ENCODE measurements at regions not wholly inside any gene's neighbourhood (a gene's known extent, or its start where the extent isn't known, plus 50 kb on each side); places are given as distances from the start of the nearest gene placed in this dataset.
A peak's percentile ranks its signal among the peaks of the same experiment; 100 is the strongest.
"Not testable (repeated sequence)": the region's sequence is repeated elsewhere in the genome, so short reads cannot be mapped to it uniquely, and the experiment has no call there.

DNA sequence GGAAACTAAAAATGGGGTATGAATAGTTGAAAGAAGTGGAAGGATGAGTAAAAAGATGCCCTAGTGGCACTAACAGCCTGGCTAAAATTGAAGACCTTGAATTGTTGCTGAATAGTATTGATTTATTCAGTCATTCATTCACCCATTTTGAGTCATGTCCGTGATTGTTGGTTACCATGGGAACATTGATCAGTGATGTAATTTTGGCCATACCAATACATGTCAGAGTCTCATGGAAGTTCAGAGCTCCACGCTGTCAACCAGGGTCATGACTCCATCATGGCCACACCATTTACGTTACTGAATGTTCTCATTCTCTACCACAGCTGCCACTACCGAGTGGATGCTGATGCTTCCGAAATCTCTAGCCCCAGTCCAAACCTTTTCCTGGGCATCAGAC is 62.5 kb upstream of the FOXE1 start:
- no peak overlapping the region for H3K4me3 ChIP-seq (ENCODE audit: low read length)
- H3K27ac ChIP-seq (ENCODE audit: low read length), result no peak overlapping the region
- no CpG with 5 or more reads among the region's 5 CpGs for WGBS (ENCODE audit: insufficient coverage, insufficient read length)
- no peak for DNase-seq (ENCODE audit: low read depth, low spot score)
- H3K36me3 ChIP-seq (ENCODE audit: control insufficient read depth, insufficient read depth, low read length), result no peaks in the 10 kb centered on the region
- no peaks in the 10 kb centered on the region for H3K4me1 ChIP-seq (ENCODE audit: control insufficient read depth, insufficient read depth, low read length)
- H3K9me3 ChIP-seq (ENCODE audit: control insufficient read depth, insufficient read depth, low read length), result peaks cover under 1% of the 10 kb centered on the region; the same call in 1 of the 2 replicates
- H3K27me3 ChIP-seq (ENCODE audit: control insufficient read depth, insufficient read depth, low read length), result no peaks in the 10 kb centered on the region

DNA sequence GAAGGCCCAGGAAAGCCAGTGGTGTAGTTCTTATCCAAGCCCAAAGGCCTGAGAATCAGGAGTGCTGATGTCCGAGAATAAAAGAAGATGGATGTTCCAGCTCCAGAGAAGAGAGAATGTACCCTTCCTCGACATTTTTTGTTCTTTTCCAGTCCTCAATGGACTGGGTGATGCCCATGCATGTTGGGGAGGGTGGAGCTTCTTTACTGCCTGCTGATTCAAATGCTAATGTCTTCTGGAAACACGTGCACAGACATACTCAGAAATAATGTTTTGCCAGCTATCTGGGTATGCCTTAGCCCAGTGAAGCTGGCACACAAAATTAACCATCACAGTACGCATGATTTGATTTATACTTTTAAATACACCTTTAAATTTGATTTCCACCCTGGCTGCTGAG is 61.5 kb upstream of the FOXE1 start:
- no peaks in the 10 kb centered on the region for H3K27me3 ChIP-seq (ENCODE audit: control insufficient read depth, insufficient read depth, low read length)
- H3K27ac ChIP-seq (ENCODE audit: low read length), result no peak overlapping the region
- no peak for DNase-seq (ENCODE audit: low read depth, low spot score)
- H3K4me1 ChIP-seq (ENCODE audit: control insufficient read depth, insufficient read depth, low read length), result no peaks in the 10 kb centered on the region
- H3K9me3 ChIP-seq (ENCODE audit: control insufficient read depth, insufficient read depth, low read length), result peaks cover 3% of the 10 kb centered on the region; the same call in 1 of the 2 replicates
- WGBS (ENCODE audit: insufficient coverage, insufficient read length), result no CpG with 5 or more reads among the region's 4 CpGs
- no peaks in the 10 kb centered on the region for H3K36me3 ChIP-seq (ENCODE audit: control insufficient read depth, insufficient read depth, low read length)
- H3K4me3 ChIP-seq (ENCODE audit: low read length), result no peak overlapping the region

DNA sequence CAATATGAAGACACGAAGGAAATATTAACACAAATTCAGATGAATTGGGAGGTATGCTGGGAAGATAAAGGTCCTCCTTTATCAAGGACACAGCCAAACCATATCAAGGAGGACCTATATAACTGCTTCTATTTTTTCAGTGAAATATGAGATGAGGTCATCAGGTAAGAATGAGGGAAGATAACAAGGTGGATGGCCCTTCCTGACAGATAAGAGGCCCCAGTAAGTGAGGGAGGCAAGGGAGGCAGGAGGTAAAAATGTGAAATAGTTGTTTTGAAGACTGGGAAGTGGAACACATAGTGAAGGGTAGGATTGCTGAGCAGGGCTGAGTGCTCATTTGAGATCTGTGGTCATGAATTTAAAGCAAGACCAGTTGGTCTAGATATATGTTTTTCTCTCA is 60.0 kb upstream of the FOXE1 start:
- no peak for DNase-seq (ENCODE audit: low read depth, low spot score)
- Histone ChIP-seq H3K4me3 (ENCODE audit: low read length) (no peak overlapping the region), H3K27me3 (ENCODE audit: control insufficient read depth, insufficient read depth, low read length) (no peaks in the 10 kb centered on the region), H3K9me3 (ENCODE audit: control insufficient read depth, insufficient read depth, low read length) (peaks cover 3% of the 10 kb centered on the region; the same call in 1 of the 2 replicates), H3K27ac (ENCODE audit: low read length) (no peak overlapping the region), H3K4me1 (ENCODE audit: control insufficient read depth, insufficient read depth, low read length) (no peaks in the 10 kb centered on the region), H3K36me3 (ENCODE audit: control insufficient read depth, insufficient read depth, low read length) (no peaks in the 10 kb centered on the region)
- WGBS (ENCODE audit: insufficient coverage, insufficient read length), result no CpG with 5 or more reads among the region's 1 CpG

DNA sequence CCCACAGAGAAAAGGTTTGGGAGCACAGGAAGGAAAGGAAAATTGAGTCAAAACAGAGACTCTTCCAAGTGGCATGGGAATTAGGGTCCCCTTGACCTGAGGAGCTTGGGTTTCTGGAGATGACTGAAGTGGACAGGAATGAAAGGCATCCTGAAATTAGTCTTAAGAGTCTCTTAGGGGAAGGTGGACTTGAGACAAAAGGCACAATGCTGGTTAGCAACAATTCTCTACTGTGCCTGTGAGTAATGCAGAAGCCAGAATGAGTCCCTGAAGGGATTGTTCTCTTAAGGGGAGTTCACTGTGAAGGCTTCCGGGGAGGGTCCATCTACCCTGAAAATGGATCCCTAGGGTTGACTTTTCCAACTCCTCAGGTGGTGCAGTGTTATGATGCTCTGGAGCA is 58.4 kb upstream of the FOXE1 start:
- H3K4me1 ChIP-seq (ENCODE audit: control insufficient read depth, insufficient read depth, low read length), result no peaks in the 10 kb centered on the region
- DNase-seq (ENCODE audit: low read depth, low spot score), result no peak
- no peak overlapping the region for H3K4me3 ChIP-seq (ENCODE audit: low read length)
- no peaks in the 10 kb centered on the region for H3K36me3 ChIP-seq (ENCODE audit: control insufficient read depth, insufficient read depth, low read length)
- peaks cover 3% of the 10 kb centered on the region; the same call in 1 of the 2 replicates for H3K9me3 ChIP-seq (ENCODE audit: control insufficient read depth, insufficient read depth, low read length)
- WGBS (ENCODE audit: insufficient coverage, insufficient read length), result no CpG with 5 or more reads among the region's 1 CpG
- no peak overlapping the region for H3K27ac ChIP-seq (ENCODE audit: low read length)
- H3K27me3 ChIP-seq (ENCODE audit: control insufficient read depth, insufficient read depth, low read length), result no peaks in the 10 kb centered on the region

DNA sequence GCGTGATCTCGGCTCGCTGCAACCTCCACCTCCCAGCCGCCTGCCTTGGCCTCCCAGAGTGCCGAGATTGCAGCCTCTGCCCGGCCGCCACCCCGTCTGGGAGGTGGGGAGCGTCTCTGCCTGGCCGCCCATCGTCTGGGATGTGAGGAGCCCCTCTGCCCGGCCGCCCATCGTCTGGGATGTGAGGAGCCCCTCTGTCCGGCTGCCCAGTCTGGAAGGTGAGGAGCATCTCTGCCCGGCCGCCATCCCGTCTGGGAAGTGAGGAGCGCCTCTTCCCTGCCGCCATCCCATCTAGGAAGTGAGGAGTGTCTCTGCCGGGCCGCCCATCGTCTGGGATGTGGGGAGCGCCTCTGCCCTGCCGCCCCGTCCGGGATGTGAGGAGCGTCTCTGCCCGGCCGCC is 56.9 kb upstream of the FOXE1 start:
- not testable (repeated sequence) for H3K4me1 ChIP-seq (ENCODE audit: control insufficient read depth, insufficient read depth, low read length); H3K4me3 ChIP-seq (ENCODE audit: low read length); H3K9me3 ChIP-seq (ENCODE audit: control insufficient read depth, insufficient read depth, low read length); H3K36me3 ChIP-seq (ENCODE audit: control insufficient read depth, insufficient read depth, low read length); H3K27me3 ChIP-seq (ENCODE audit: control insufficient read depth, insufficient read depth, low read length); H3K27ac ChIP-seq (ENCODE audit: low read length); DNase-seq (ENCODE audit: low read depth, low spot score)
- WGBS (ENCODE audit: insufficient coverage, insufficient read length), result no CpG with 5 or more reads among the region's 30 CpGs

DNA sequence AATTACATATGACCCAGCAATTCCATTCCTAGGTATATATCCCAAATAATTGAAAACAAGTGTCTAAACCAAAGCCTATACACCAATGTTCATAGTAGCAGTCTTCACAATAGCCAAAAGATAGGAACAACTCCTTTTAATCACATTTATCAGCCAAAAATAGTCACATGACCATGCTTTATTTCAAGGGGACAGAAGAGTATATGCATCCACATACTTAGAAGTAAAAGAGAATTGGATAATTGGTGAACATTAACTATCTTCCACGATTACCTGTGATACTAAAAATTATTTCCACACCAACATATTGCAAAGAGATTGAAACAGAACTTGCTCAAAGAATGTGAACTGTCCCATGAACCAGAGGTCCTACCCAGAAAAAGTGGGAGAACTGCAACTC is 51.8 kb upstream of the FOXE1 start:
- Histone ChIP-seq H3K36me3 (ENCODE audit: control insufficient read depth, insufficient read depth, low read length) (no peaks in the 10 kb centered on the region), H3K9me3 (ENCODE audit: control insufficient read depth, insufficient read depth, low read length) (no peaks in the 10 kb centered on the region), H3K4me3 (ENCODE audit: low read length) (no peak overlapping the region), H3K27ac (ENCODE audit: low read length) (no peak overlapping the region), H3K4me1 (ENCODE audit: control insufficient read depth, insufficient read depth, low read length) (no peaks in the 10 kb centered on the region), H3K27me3 (ENCODE audit: control insufficient read depth, insufficient read depth, low read length) (no peaks in the 10 kb centered on the region)
- WGBS (ENCODE audit: insufficient coverage, insufficient read length), result no CpG with 5 or more reads among the region's 1 CpG
- no peak for DNase-seq (ENCODE audit: low read depth, low spot score)

DNA sequence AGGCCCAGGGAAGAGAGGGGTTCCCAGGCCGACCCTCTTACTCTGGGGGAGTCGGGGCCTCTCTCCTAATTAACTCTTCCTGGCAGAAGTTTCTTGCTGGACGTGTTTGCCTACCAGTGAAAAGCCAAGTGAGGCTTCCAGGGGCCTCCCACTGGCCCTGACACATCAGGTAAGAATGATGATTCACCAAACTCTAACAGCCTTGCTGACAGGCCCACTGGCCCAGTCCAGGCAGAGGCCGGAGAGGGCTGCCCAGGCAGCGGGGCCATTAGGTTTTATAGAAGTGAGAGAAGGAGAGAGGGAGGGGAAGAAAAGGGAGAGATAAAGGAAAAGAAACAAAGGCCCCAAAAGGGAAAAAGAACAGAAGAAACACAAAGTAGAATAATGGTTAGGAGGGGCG is 50.8 kb upstream of the FOXE1 start:
- DNase-seq (ENCODE audit: low read depth, low spot score), result no peak
- Histone ChIP-seq H3K4me3 (ENCODE audit: low read length) (no peak overlapping the region), H3K4me1 (ENCODE audit: control insufficient read depth, insufficient read depth, low read length) (no peaks in the 10 kb centered on the region), H3K36me3 (ENCODE audit: control insufficient read depth, insufficient read depth, low read length) (no peaks in the 10 kb centered on the region), H3K9me3 (ENCODE audit: control insufficient read depth, insufficient read depth, low read length) (no peaks in the 10 kb centered on the region), H3K27me3 (ENCODE audit: control insufficient read depth, insufficient read depth, low read length) (no peaks in the 10 kb centered on the region), H3K27ac (ENCODE audit: low read length) (no peak overlapping the region)
- 100% methylated on average over 1 of the region's 6 CpGs for WGBS (ENCODE audit: insufficient coverage, insufficient read length)

DNA sequence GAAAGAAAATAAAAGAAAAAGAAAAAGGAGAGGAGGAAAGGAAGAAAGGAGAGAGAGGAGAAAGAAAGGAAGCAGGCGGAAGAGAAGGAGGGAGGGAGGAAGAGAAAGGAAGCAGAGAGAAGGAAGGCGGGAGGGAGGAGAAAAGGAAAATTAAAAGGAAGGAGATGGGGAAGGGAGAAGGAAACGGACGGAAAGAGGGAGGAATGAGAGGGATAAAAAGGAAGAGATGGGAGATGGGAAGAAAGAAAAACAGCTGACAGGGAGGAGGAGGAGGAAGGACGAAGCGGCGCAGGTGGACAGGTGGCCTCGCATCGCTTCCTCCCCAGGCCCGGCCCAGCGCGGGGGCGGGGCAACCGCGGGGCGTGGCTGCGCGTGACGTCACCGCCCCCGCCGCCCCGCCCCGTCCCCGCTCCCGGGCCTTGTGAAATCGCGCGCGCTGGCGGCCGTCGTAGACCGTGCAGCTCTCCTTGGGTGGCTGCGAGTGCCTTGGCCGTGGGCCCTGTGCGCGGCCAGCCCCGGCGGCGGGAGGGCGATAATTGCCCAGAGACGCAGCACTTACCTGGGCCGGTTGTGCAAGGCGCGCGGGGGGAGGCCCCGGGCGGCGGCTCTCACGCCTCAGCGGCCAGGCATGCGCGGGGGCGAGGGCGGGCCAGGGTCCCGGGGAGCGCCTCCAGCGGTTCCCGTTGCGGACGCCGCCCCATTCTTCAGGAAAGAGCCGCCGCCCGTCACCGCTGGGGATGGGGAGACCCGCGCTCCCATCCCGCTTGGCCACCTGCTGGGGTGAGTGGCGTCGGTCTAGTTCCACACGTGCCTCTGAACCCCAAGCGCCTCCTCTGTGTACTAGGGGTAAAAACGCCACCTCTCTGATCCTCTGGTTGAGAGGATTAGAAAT is 49.6 kb upstream of the FOXE1 start:
- H3K4me1 ChIP-seq (ENCODE audit: control insufficient read depth, insufficient read depth, low read length), result no peaks in the 10 kb centered on the region; the same call in 1 of the 2 replicates
- H3K36me3 ChIP-seq (ENCODE audit: control insufficient read depth, insufficient read depth, low read length), result no peaks in the 10 kb centered on the region
- H3K9me3 ChIP-seq (ENCODE audit: control insufficient read depth, insufficient read depth, low read length), result no peaks in the 10 kb centered on the region
- 100% methylated on average over 2 of the region's 75 CpGs for WGBS (ENCODE audit: insufficient coverage, insufficient read length)
- H3K4me3 ChIP-seq (ENCODE audit: low read length), result peak overlapping the region; percentile 89
- no peaks in the 10 kb centered on the region for H3K27me3 ChIP-seq (ENCODE audit: control insufficient read depth, insufficient read depth, low read length)
- H3K27ac ChIP-seq (ENCODE audit: low read length), result no peak overlapping the region
- DNase-seq (ENCODE audit: low read depth, low spot score), result no peak
